UCSD-AML1 (cell line): ENCODE measurements at regions not wholly inside any gene's neighbourhood (a gene's known extent, or its start where the extent isn't known, plus 50 kb on each side); places are given as distances from the start of the nearest gene placed in this dataset.
"Not testable (repeated sequence)": the region's sequence is repeated elsewhere in the genome, so short reads cannot be mapped to it uniquely, and the experiment has no call there.

Experiments
- DNase-seq: peaks from one replicate; lab custom pipeline; 2025; ENCODE audit not compliant: unreplicated experiment; lab: John Stamatoyannopoulos, UW

DNA sequence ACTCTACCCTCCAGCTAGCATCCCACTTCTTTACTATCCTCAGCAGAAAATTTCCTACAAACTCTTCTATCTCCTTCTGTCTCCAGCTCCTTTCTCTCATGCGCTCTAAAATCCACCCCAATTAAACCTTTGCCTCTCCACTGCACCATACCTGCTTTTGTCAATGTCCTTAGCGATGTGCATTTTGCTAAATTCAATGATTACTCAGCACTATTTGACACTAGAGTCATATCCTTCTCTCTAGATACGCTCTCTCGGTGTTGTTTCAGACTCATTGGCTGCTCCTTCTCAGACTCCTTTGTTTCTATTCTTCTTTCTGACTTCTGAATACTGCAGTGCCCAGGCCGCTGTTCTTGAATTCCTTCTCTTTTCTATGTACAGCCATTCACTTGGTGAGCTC is 144.2 kb downstream of the HLX start:
- no peak for DNase-seq

GRCh38 chr1:221025501-221025900 is 146.3 kb downstream of the HLX start:
- no peak for DNase-seq

- DNase-seq: no peak
Measured at GRCh38 chr1:221025956-221026355, 146.7 kb downstream of the HLX start.

DNA sequence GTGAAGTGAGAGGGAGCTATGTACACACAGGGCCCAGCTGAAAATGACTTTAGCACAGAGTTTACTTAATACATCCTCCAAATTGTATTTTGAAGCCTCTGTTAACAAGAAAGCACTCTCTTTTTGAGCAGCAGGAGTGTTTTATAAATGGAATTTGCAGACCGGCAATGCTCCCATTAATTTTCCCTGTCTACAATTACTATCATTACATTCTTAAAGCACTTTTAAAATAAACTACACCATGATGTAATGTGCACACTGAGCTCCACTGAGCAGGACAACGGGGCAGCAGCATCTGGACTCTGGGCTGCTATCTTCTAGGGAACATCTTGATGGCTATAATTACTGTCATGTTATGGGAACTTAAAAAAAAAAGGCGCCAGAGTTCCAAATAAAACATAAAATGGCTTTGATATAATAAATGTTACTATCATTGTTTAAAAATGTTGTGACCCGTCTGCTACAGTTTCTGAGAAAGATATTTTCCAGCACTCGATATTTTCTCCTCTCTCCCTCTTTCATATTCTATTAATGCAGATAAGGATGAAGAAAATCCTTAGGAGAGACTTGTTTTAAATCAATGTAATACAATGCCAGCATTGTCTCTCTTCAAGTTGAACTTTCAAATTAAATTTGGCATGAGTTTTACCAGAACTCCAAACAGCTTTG is 150.9 kb downstream of the HLX start:
- DNase-seq: no peak

- DNase-seq: no peak
Measured at GRCh38 chr1:221030990-221031389, 151.7 kb downstream of the HLX start.

DNA sequence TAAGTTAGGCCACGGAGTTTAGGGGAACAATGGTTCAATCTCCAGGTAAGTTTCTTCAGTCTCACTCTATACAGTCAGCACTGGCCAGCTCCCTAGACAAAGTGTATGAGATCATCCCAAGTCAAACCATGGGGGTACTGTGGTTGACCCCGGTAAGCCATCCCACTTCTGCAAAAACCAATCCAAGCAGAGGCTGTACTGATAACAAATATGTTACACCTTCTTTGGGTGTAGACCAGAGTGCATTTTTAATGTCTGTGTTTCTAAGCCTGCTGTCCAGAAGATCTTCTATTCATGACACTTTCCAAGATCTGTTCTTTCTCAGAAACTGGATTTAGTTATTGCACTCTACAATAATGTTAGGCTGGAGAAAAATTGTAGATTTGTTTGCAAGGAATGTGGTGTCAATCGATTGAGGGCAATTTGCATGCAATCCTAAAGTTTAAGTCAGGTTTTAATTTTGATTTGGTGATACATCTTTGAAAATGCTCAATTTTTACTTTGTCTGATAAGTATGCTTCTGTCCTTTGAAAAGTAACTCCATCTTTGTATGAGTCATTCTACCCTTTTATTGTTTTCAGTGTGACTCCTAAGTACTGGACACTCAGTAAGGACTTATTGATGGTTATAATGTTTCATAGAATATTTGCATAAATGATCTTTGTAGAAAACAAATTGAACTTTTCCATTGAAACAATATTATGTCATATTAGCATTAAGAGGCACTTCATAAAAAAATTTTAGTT is 152.4 kb downstream of the HLX start:
- no peak for DNase-seq

DNA sequence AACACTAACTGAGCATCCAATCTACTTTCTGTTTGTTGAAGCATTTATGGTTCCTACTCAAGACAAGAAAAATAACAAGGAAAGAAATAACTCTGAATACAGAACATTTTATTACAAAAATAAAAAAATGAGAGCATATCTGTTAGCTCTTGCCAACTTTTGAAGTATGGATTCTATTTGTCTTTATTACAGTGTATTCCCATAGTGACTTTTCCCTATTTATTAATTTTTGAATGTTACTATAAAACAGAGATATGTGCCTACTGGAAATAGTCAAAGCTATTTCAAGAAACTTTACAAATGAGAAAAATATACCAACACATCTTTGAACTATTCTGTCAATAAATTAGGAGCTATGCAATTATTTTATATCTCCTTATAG is 153.0 kb downstream of the HLX start:
- DNase-seq: no peak

- DNase-seq: no peak
Measured at GRCh38 chr1:221032637-221033280, 153.5 kb downstream of the HLX start.

DNA sequence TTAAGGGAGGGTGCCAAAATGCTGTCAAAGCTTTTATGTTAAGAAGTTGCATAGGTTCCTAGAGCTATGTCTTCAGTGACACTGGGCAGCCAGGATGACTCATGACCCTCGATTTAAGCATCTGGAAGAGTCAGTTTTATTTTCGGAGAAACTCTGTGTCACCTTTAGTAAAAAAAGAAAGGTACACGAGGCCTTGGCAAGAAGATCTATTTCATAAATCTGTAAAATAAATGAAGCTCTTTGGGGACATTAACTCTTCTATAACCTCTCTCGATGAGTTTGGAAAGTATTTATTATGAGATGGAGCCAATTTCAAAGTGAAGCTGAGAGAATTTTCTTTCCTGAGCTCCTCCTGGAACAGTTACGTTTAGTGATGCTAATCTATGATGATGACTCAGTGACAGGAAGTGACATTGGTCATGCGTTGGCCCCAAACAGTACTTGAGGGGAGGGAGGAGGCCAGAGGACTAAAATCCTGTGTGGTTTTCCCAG is 156.5 kb downstream of the HLX start:
- no peak for DNase-seq

DNA sequence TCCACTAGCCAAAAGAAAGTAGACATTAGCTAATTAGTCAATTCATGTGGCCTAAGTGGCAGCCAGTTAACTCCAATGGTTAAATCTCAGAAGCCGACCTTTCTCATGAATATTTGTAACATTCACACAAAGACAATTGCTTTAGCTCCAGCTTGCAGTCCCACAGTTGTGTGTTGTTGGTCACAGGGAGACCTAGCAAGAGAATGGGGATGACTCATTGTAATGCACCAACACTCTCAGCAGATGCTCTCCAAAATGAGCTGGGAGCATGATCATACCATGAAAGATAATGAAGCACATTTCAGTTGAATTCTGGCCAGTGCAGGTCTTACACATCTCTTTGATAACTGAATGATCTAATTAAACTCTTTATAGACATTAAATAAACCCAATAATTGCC is 160.4 kb downstream of the HLX start:
- no peak for DNase-seq

GRCh38 chr1:221040101-221040500 is 160.9 kb downstream of the HLX start:
- DNase-seq: no peak

DNA sequence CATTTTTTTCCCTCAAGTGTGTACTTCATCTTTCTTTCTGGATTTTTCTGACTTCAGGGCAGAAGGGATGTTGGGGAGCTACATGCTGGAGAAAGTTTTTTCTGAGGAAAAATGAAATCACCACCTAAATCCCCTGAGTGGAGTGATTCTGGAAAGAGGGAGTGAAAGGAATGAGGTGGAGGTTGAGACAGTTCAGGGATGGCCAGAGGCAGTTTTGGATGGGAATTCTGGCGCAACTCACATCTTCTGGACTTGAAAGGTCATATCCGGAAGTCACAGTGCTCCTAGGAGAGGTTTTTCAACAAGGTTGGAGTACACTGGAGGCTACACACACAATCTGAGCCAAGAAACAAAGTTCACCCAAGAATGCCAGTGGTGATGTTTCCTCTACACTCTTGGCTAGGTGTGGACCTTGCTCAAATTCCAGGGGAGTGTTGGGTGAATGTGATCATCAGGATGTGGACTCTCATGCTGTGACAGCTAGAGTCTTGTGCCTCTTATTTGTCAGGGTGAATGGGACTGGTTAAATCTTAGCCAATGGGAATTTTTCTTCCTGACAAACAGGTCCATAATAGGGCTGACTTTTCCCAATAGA is 161.5 kb downstream of the HLX start:
- DNase-seq: no peak

DNA sequence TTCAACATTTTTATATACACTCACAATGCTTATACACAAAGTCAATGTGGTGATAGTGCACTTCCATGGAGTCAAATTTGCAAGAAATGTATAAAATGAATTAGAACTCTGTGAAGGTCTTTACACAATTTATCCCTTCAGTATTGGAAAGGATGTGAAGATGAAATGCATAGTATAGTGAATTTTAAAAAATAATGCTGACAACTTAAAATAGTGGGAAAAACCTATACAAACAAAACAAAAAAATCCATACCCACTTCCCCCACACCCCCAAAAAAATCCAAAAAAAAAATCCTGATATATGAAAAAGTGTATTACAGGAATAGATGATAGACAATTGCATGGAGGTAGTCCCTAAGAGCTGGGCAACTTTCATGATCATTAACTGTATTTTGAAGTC is 165.3 kb downstream of the HLX start:
- no peak for DNase-seq

GRCh38 chr1:221045151-221045550 is 165.9 kb downstream of the HLX start:
- no peak for DNase-seq

- no peak for DNase-seq
Measured at GRCh38 chr1:221045842-221046831, 166.9 kb downstream of the HLX start.

DNA sequence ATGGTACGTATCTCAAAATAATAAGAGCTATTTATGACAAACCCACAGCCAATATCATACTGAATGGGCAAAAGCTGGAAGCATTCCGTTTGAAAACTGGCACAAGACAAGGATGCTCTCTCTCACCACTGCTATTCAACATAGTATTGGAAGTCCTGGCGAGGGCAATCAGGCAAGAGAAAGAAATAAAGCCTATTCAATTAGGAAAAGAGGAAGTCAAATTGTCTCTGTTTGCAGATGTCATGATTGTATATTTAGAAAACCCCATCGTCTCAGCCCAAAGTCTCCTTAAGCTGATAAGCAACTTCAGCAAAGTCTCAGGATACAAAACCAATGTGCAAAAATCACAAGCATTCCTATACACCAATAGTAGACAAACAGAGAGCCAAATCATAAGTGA is 172.1 kb downstream of the HLX start:
- DNase-seq: not testable (repeated sequence)

- no peak for DNase-seq
Measured at GRCh38 chr1:221053889-221054288, 174.6 kb downstream of the HLX start.

DNA sequence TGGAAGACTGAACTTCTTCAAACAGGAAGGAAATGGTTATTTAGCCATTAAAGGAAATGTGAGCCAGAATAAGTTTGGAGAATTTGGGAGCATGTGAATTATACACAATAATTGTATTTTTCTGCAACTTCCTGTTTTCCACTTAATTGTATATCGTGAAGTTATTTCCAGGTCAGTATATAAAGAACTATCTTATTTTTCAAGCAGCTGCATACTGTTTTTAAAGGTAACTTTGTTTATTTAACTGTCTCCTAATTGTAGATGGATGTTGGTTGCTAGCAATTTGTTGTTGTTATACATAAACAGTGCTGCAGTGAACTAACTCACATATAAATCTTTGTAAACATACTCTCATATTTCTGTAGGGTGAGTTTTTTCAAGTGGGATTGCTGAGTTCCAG is 180.3 kb downstream of the HLX start:
- no peak for DNase-seq

GRCh38 chr1:221063651-221064050 is 184.4 kb downstream of the HLX start:
- no peak for DNase-seq

- DNase-seq: no peak
Measured at GRCh38 chr1:221066351-221067001, 187.2 kb downstream of the HLX start.
